Trophoblast cell (in vitro differentiated cells and primary cell): ENCODE measurements at regions not wholly inside any gene's neighbourhood (a gene's known extent, or its start where the extent isn't known, plus 50 kb on each side); places are given as distances from the start of the nearest gene placed in this dataset.
A peak's percentile ranks its signal among the peaks of the same experiment; 100 is the strongest.
"Not testable (repeated sequence)": the region's sequence is repeated elsewhere in the genome, so short reads cannot be mapped to it uniquely, and the experiment has no call there.

Experiments
- DNase-seq, 2 donors: peaks; one replicate each; pipeline ENCODE4 v3.0.0-alpha.2; 2016
- H2AFZ ChIP-seq: 2 replicates; pipeline ENCODE4 v1.6.1; 2013; ENCODE audit warnings: low read length, moderate library complexity, mild to moderate bottlenecking; ENCODE audit not compliant: insufficient read depth, poor library complexity
- H2AK5ac ChIP-seq: 2 replicates; pipeline ENCODE4 v1.6.1; 2013; ENCODE audit warnings: mild to moderate bottlenecking, low read length
- H2BK120ac ChIP-seq: 2 replicates; pipeline ENCODE4 v1.6.1; 2013; ENCODE audit warnings: low read length, mild to moderate bottlenecking, moderate library complexity; ENCODE audit not compliant: insufficient read depth, poor library complexity
- H2BK12ac ChIP-seq: 2 replicates; pipeline ENCODE4 v1.6.1; 2013; ENCODE audit warnings: mild to moderate bottlenecking, low read length, moderate library complexity
- H2BK5ac ChIP-seq: 2 replicates; pipeline ENCODE4 v1.6.1; 2013; ENCODE audit warnings: low read length, low read depth, moderate library complexity, mild to moderate bottlenecking; ENCODE audit not compliant: poor library complexity
- H3K14ac ChIP-seq: 2 replicates; pipeline ENCODE4 v1.6.1; 2013; ENCODE audit warnings: mild to moderate bottlenecking, low read length
- H3K18ac ChIP-seq: 2 replicates; pipeline ENCODE4 v1.6.1; 2013; ENCODE audit warnings: mild to moderate bottlenecking, low read length
- H3K23ac ChIP-seq: 2 replicates; pipeline ENCODE4 v1.6.1; 2013; ENCODE audit warnings: low read length
- H3K27ac ChIP-seq: 2 replicates; pipeline ENCODE4 v1.5.1; 2013; ENCODE audit warnings: low read depth, mild to moderate bottlenecking, inconsistent platforms, low read length, moderate library complexity
- H3K27me3 ChIP-seq: 2 replicates; pipeline ENCODE4 v1.6.1; 2013; ENCODE audit warnings: inconsistent platforms, mild to moderate bottlenecking, low read length, moderate library complexity; ENCODE audit not compliant: insufficient read depth
- H3K36me3 ChIP-seq, 2 experiments: 1 replicate in 1 of 2; 2 replicates in 1 of 2; pipeline ENCODE4 v1.6.1; 2013; ENCODE audit warnings: low read length in 2 of 2, mild to moderate bottlenecking in 2 of 2, moderate library complexity in 1 of 2; ENCODE audit not compliant: insufficient read depth in 2 of 2, control insufficient read depth in 1 of 2
- H3K4ac ChIP-seq: 2 replicates; pipeline ENCODE4 v1.6.1; 2013; ENCODE audit warnings: low read depth, mild to moderate bottlenecking, low read length, moderate library complexity
- H3K4me1 ChIP-seq, 2 experiments: 1 replicate in 1 of 2; 2 replicates in 1 of 2; pipeline ENCODE4 v1.6.1; 2013; ENCODE audit warnings: low read length in 2 of 2, mild to moderate bottlenecking in 2 of 2, moderate library complexity in 1 of 2; ENCODE audit not compliant: insufficient read depth in 2 of 2, control insufficient read depth in 1 of 2
- H3K4me2 ChIP-seq: 2 replicates; pipeline ENCODE4 v1.6.1; 2013; ENCODE audit warnings: inconsistent platforms, mild to moderate bottlenecking, low read length, moderate library complexity
- H3K4me3 ChIP-seq: 2 replicates; pipeline ENCODE4 v1.5.1; 2013; ENCODE audit warnings: mild to moderate bottlenecking, low read depth, low read length, inconsistent platforms
- H3K79me1 ChIP-seq: one replicate; pipeline ENCODE4 v1.6.1; 2013; ENCODE audit warnings: low read length
- H3K79me2 ChIP-seq: 2 replicates; pipeline ENCODE4 v1.6.1; 2013; ENCODE audit warnings: low read length, mild to moderate bottlenecking; ENCODE audit not compliant: control insufficient read depth, insufficient read depth, poor library complexity
- H3K9ac ChIP-seq: 2 replicates; pipeline ENCODE4 v1.6.1; 2013; ENCODE audit warnings: mild to moderate bottlenecking, low read length
- H3K9me3 ChIP-seq: 2 replicates; pipeline ENCODE4 v1.6.1; 2013; ENCODE audit warnings: low read depth, mild to moderate bottlenecking, control low read depth, inconsistent platforms, low read length; ENCODE audit not compliant: insufficient read depth
- H4K12ac ChIP-seq: 2 replicates; pipeline ENCODE4 v1.6.1; 2013; ENCODE audit warnings: low read depth, mild to moderate bottlenecking, low read length, moderate library complexity
- H4K8ac ChIP-seq: 2 replicates; pipeline ENCODE4 v1.6.1; 2013; ENCODE audit warnings: low read depth, mild to moderate bottlenecking, low read length, moderate library complexity
- H4K91ac ChIP-seq: one replicate; pipeline ENCODE4 v1.6.1; 2013; ENCODE audit warnings: low read depth, mild to moderate bottlenecking, low read length, moderate library complexity
- WGBS: extraction: QIAGEN DNeasy Blood & Tissue Kit; methylation state at CpG from one replicate; pipeline ENCODE4 v1.1.7; 2013; ENCODE audit warnings: missing lambda C conversion rate; ENCODE audit not compliant: insufficient read length, insufficient coverage; ENCODE audit errors: extremely low coverage; 5-methylcytosine and 5-hydroxymethylcytosine counted together

DNA sequence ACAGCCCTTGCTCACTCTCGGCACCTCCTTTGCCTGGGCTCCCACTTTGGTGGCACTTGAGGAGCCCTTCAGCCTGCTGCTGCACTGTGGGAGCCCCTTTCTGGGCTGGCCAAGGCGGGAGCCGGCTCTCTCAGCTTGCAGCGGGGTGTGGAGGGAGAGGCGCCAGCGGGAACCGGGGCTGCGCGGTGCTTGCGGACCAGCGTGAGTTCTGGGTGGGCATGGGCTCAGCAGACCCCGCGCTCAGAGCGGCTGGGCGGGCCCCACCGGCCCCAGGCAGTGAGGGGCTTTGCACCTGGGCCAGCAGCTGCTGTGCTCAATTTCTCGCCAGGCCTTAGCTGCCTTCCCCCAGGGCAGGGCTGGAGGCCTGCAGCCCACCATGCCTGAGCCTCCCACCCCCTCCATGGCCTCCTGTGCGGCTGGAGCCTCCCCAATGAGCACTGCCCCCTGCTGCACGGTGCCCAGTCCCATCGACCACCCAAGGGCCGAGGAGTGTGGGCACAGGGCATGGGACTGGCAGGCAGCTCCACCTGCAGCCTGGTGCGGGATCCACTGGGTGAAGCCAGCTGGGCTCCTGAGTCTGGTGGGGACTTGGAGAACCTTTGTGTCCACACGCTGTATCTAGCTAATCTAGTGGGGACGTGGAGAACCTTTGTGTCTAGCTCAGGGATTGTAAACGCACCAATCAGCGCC lies 586.7 kb upstream of the BCHE start:
- H3K4ac ChIP-seq, H4K8ac ChIP-seq, H3K4me2 ChIP-seq, H3K4me1 ChIP-seq, H3K79me2 ChIP-seq, H2AK5ac ChIP-seq, H3K9ac ChIP-seq, H3K27ac ChIP-seq, H2BK120ac ChIP-seq, H3K14ac ChIP-seq, H3K23ac ChIP-seq, H2BK12ac ChIP-seq, H4K12ac ChIP-seq, H3K27me3 ChIP-seq, H2AFZ ChIP-seq, H3K9me3 ChIP-seq, H3K79me1 ChIP-seq, H3K4me3 ChIP-seq, H2BK5ac ChIP-seq, H3K36me3 ChIP-seq, H3K18ac ChIP-seq, DNase-seq: not testable (repeated sequence)
- no CpG with 5 or more reads among the region's 26 CpGs for WGBS
- peak overlapping the region; percentile 1 for H4K91ac ChIP-seq

DNA sequence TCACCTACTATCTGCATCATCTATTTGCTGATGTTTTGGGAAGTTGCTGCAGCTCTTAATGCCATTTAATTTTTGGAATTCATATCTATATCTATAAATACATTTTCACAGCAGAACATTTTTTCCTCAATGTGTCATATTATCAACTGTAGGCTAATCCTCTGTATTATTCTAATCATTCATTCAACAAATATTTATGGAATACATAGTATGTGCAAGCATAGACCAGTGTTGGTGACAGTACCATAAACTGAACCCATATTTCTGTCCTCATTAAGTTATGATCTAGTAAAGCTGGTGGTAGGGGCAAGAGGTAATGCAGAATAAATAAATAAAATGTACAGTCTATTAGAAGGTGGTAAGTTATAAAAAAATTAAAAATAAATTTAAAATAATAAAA lies 585.3 kb upstream of the BCHE start:
- H3K27me3 ChIP-seq, result no peaks in the 10 kb centered on the region
- H4K91ac ChIP-seq, result no peak overlapping the region
- peaks cover 2% of the 10 kb centered on the region for H3K9me3 ChIP-seq
- H3K4me3 ChIP-seq, result no peak overlapping the region
- H2AK5ac ChIP-seq, result no peak overlapping the region
- H3K79me2 ChIP-seq, result no peaks in the 10 kb centered on the region
- H3K4ac ChIP-seq, result no peak overlapping the region
- H2BK5ac ChIP-seq, result no peak overlapping the region
- H2BK12ac ChIP-seq, result no peak overlapping the region
- no peaks in the 10 kb centered on the region for H3K79me1 ChIP-seq
- DNase-seq, result peak in 1 of 2 donors; percentile 49
- H3K23ac ChIP-seq, result no peak overlapping the region
- H3K4me1 ChIP-seq, result peaks cover 0 to 9% of the 10 kb centered on the region in 2 experiments
- H3K14ac ChIP-seq, result no peak overlapping the region
- no peaks in the 10 kb centered on the region for H3K36me3 ChIP-seq
- H3K27ac ChIP-seq, result no peak overlapping the region
- no peak overlapping the region for H3K9ac ChIP-seq
- no peak overlapping the region for H2AFZ ChIP-seq
- H3K4me2 ChIP-seq, result no peak overlapping the region
- no peak overlapping the region for H4K12ac ChIP-seq
- no peak overlapping the region for H3K18ac ChIP-seq
- no peak overlapping the region for H2BK120ac ChIP-seq
- no peak overlapping the region for H4K8ac ChIP-seq

DNA sequence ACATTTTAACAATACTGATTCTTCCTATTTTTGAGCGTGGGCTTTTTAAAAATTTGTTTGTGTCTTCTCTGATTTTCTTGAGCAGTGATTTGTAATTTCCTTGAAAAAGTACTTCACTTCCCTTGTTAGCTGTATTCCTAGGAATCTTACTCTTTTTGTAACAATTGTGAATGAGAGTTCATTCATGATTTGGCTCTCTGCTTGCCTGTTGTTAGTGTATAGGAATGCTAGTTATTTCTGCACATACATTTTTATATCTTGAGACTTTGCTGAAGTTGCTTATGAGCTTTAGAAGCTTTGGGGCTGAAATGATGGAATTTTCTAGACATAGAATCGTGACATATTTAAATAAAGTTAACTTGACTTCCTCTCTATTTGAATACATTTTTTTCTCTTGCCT lies 582.8 kb upstream of the BCHE start:
- Histone ChIP-seq H3K36me3 (no peaks in the 10 kb centered on the region), H2BK12ac (no peak overlapping the region), H3K18ac (no peak overlapping the region), H2AK5ac (no peak overlapping the region), H2BK120ac (no peak overlapping the region), H3K14ac (no peak overlapping the region), H3K27ac (no peak overlapping the region), H4K12ac (no peak overlapping the region), H3K4me1 (no peaks in the 10 kb centered on the region), H2AFZ (no peak overlapping the region), H4K91ac (no peak overlapping the region), H3K4me2 (no peak overlapping the region), H4K8ac (no peak overlapping the region), H2BK5ac (no peak overlapping the region), H3K9ac (no peak overlapping the region), H3K9me3 (peaks cover 2% of the 10 kb centered on the region), H3K23ac (no peak overlapping the region), H3K79me2 (no peaks in the 10 kb centered on the region), H3K27me3 (no peaks in the 10 kb centered on the region), H3K4ac (no peak overlapping the region), H3K4me3 (no peak overlapping the region), H3K79me1 (no peaks in the 10 kb centered on the region)
- WGBS, result no CpG with 5 or more reads among the region's 2 CpGs
- no peak for DNase-seq

DNA sequence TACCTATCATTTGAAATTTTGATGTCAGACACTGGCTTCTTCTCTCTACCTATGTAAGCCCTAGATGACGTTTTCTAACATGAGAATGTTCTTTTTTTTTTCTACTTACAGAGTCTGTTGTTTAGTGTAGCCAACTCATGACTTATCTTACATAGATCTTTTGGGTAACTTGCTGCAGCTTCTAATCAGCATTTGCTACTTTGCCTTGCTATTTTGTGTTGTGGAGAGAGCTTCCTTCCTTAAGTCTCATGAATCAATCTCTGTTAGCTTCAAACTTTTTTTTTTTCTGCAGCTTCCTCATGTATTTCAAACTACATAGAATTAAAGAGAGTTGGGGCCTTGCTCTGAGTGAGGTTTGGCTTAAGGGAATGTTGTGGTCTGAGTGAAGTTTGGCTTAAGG lies 568.7 kb upstream of the BCHE start:
- Histone ChIP-seq H3K4me2 (no peak overlapping the region), H3K4me3 (no peak overlapping the region), H4K91ac (no peak overlapping the region), H3K4me1 (no peaks in the 10 kb centered on the region), H3K79me1 (no peaks in the 10 kb centered on the region), H2BK120ac (no peak overlapping the region), H2AFZ (no peak overlapping the region), H3K36me3 (no peaks in the 10 kb centered on the region), H3K9me3 (no peaks in the 10 kb centered on the region), H3K9ac (no peak overlapping the region), H3K27me3 (no peaks in the 10 kb centered on the region), H2BK5ac (no peak overlapping the region), H3K18ac (no peak overlapping the region), H3K27ac (no peak overlapping the region), H4K8ac (no peak overlapping the region), H3K14ac (no peak overlapping the region), H3K23ac (no peak overlapping the region), H3K79me2 (no peaks in the 10 kb centered on the region), H2BK12ac (no peak overlapping the region), H3K4ac (no peak overlapping the region), H2AK5ac (no peak overlapping the region), H4K12ac (no peak overlapping the region)
- no CpG with 5 or more reads among the region's 1 CpG for WGBS
- DNase-seq, result no peak
